ENCODE measurements at regions not wholly inside any gene's neighbourhood (a gene's known extent, or its start where the extent isn't known, plus 50 kb on each side); places are given as distances from the start of the nearest gene placed in this dataset.

- no peaks in the 10 kb centered on the region for H3K36me3 Mint-ChIP-seq (ENCODE audit: low read depth)
- no peaks in the 10 kb centered on the region for H3K27me3 Mint-ChIP-seq (ENCODE audit: low read depth)
- H3K4me1 Mint-ChIP-seq = no peaks in the 10 kb centered on the region
- no peak overlapping the region for H3K27ac Mint-ChIP-seq (ENCODE audit: unreplicated experiment)
- DNase-seq (ENCODE audit: low read depth, low spot score) = no peak
- H3K4me3 Mint-ChIP-seq = no peak overlapping the region
- no peak for TF ChIP-seq CTCF (conservative IDR thresholded peaks at IDR 0.05)
- H3K9me3 Mint-ChIP-seq = peaks cover 4% of the 10 kb centered on the region
These were observed 185.4 kb downstream of the ST6GAL2 start for GRCh38 chr2:106700616-106701015.

DNA sequence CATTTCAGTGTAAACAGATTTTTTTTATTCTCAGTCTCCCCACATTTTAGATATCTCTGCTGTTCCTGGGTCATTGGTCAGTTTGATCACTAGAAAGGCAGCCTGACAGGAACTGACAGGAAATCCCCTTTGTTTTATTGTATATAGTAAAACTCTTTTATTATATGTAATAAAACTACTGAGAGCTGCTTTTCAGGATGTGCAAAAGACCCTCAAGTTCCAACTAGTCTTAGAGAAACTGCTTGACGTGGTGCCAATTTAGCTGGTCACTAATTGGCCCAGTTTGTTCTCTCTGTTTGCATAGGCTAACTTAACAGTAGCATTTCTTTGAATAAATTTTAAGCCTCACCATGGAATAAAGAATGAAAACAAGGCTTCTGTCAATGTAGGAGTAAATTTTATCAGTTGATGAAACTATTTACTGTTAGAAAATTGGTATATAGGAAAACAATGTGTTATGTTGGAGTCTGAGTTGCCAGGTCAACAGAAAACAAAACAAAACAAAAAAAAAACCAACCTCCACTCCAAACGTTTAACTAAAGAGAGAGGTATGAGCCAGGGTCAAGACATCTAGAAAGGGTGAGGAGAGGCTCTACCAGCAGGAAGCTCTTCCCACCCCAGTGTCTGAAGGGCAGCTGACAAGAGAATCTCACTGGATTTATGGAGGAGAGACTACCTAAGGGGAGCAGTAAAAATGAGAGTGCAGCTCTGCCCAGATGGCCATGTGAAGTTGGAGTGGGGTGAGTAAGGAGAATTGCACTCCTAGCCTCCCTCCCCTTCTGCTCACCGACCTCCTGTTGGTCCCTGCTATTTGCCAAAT is 184.6 kb downstream of the ST6GAL2 start:
- Mint-ChIP-seq H3K27ac (ENCODE audit: unreplicated experiment) (peak overlapping the region; percentile 54), H3K4me3 (no peak overlapping the region)
- TF ChIP-seq CTCF (conservative IDR thresholded peaks at IDR 0.05) = no peak

GRCh38 chr2:106703161-106703560 is 182.8 kb downstream of the ST6GAL2 start:
- H3K9me3 Mint-ChIP-seq = no peaks in the 10 kb centered on the region

More for the DNA sequence above, 184.6 kb downstream of the ST6GAL2 start:
- no peaks in the 10 kb centered on the region for H3K27me3 Mint-ChIP-seq (ENCODE audit: low read depth)
- H3K36me3 Mint-ChIP-seq (ENCODE audit: low read depth) = no peaks in the 10 kb centered on the region
- DNase-seq (ENCODE audit: low read depth, low spot score) = no peak
- H3K9me3 Mint-ChIP-seq = peaks cover 4% of the 10 kb centered on the region
- H3K4me1 Mint-ChIP-seq = no peaks in the 10 kb centered on the region

GRCh38 chr2:106704798-106705197 is 181.2 kb downstream of the ST6GAL2 start:
- Mint-ChIP-seq H3K27ac (ENCODE audit: unreplicated experiment) (no peak overlapping the region), H3K27me3 (ENCODE audit: low read depth) (no peaks in the 10 kb centered on the region), H3K4me3 (no peak overlapping the region), H3K4me1 (no peaks in the 10 kb centered on the region), H3K36me3 (ENCODE audit: low read depth) (no peaks in the 10 kb centered on the region), H3K9me3 (no peaks in the 10 kb centered on the region)
- no peak for DNase-seq (ENCODE audit: low read depth, low spot score)
- TF ChIP-seq CTCF (conservative IDR thresholded peaks at IDR 0.05) = no peak

More at GRCh38 chr2:106703161-106703560, 182.8 kb downstream of the ST6GAL2 start:
- no peak overlapping the region for H3K4me3 Mint-ChIP-seq
- TF ChIP-seq CTCF (conservative IDR thresholded peaks at IDR 0.05) = no peak
- no peak for DNase-seq (ENCODE audit: low read depth, low spot score)
- no peaks in the 10 kb centered on the region for H3K4me1 Mint-ChIP-seq
- H3K27ac Mint-ChIP-seq (ENCODE audit: unreplicated experiment) = no peak overlapping the region
- H3K36me3 Mint-ChIP-seq (ENCODE audit: low read depth) = no peaks in the 10 kb centered on the region
- no peaks in the 10 kb centered on the region for H3K27me3 Mint-ChIP-seq (ENCODE audit: low read depth)

DNA sequence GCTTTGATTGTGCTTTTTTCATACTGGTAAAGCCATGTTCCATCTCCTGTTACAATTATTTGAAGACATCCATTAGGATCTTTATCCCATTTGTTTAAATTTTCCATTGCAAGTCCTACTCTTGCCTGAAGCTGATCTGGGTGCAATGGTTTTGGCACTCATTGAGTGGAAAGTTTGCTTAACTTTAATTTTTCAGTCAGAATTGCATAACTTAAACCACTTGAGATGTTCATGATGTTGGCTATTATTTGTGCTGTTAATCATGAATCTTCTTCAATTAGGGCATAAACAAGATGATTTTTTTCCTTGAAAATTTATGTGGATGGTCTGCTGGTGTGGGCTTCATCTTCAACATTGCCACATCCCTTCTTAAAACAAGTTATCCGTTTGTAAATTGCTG is 180.1 kb downstream of the ST6GAL2 start:
- Mint-ChIP-seq H3K9me3 (peaks cover 3% of the 10 kb centered on the region), H3K4me3 (no peak overlapping the region), H3K36me3 (ENCODE audit: low read depth) (peaks cover 2% of the 10 kb centered on the region), H3K27me3 (ENCODE audit: low read depth) (no peaks in the 10 kb centered on the region), H3K4me1 (no peaks in the 10 kb centered on the region), H3K27ac (ENCODE audit: unreplicated experiment) (no peak overlapping the region)
- no peak for DNase-seq (ENCODE audit: low read depth, low spot score)
- no peak for TF ChIP-seq CTCF (conservative IDR thresholded peaks at IDR 0.05)

All from neural crest cell (in vitro differentiated cells).